Glutamatergic neuron (in vitro differentiated cells): ENCODE measurements at regions not wholly inside any gene's neighbourhood (a gene's known extent, or its start where the extent isn't known, plus 50 kb on each side); places are given as distances from the start of the nearest gene placed in this dataset.
A peak's percentile ranks its signal among the peaks of the same experiment; 100 is the strongest.

Source experiments
- DNase-seq: peaks from one replicate; pipeline ENCODE4 v3.0.0; 2022
- H3K27ac Mint-ChIP-seq: one replicate; pipeline ENCODE4 v1.8.0; 2020; ENCODE audit warnings: mild to moderate bottlenecking, mixed read lengths, inconsistent platforms; ENCODE audit not compliant: unreplicated experiment
- H3K27me3 Mint-ChIP-seq: one replicate; pipeline ENCODE4 v1.8.0; 2020; ENCODE audit warnings: mild to moderate bottlenecking, moderate library complexity, mixed read lengths, inconsistent platforms; ENCODE audit not compliant: unreplicated experiment
- H3K36me3 Mint-ChIP-seq: one replicate; pipeline ENCODE4 v1.8.0; 2020; ENCODE audit warnings: mild to moderate bottlenecking, mixed read lengths, inconsistent platforms; ENCODE audit not compliant: unreplicated experiment
- H3K4me1 Mint-ChIP-seq: one replicate; pipeline ENCODE4 v1.8.0; 2020; ENCODE audit warnings: mild to moderate bottlenecking, low read depth, mixed read lengths, inconsistent platforms; ENCODE audit not compliant: unreplicated experiment
- H3K4me3 Mint-ChIP-seq: one replicate; pipeline ENCODE4 v1.8.0; 2020; ENCODE audit warnings: mild to moderate bottlenecking, mixed read lengths, inconsistent platforms; ENCODE audit not compliant: unreplicated experiment
- H3K9me3 Mint-ChIP-seq: one replicate; pipeline ENCODE4 v1.8.0; 2020; ENCODE audit warnings: mild to moderate bottlenecking, moderate library complexity, mixed read lengths, inconsistent platforms; ENCODE audit not compliant: unreplicated experiment
- CTCF ChIP-seq: fragments of 200-600 bp; sonication (generic); IDR thresholded peaks from one replicate; pipeline ENCODE4 v1.5.0; 2021; ENCODE audit not compliant: partially characterized antibody, unreplicated experiment

GRCh38 chr18:34493566-34494358 is 216.3 kb upstream of the DTNA start:
- TF ChIP-seq CTCF: no peak
- DNase-seq: peak; percentile 52
- no peak overlapping the region for H3K27ac Mint-ChIP-seq
- peak overlapping the region; percentile 86 for H3K4me3 Mint-ChIP-seq
- peaks cover 2% of the 10 kb centered on the region for H3K4me1 Mint-ChIP-seq
- H3K9me3 Mint-ChIP-seq: peaks cover 5% of the 10 kb centered on the region
- H3K36me3 Mint-ChIP-seq: no peaks in the 10 kb centered on the region
- peaks cover 11% of the 10 kb centered on the region for H3K27me3 Mint-ChIP-seq

- H3K27me3 Mint-ChIP-seq: peaks cover 11% of the 10 kb centered on the region
- H3K27ac Mint-ChIP-seq: no peak overlapping the region
- no peaks in the 10 kb centered on the region for H3K36me3 Mint-ChIP-seq
- H3K4me1 Mint-ChIP-seq: peaks cover 2% of the 10 kb centered on the region
- peaks cover 5% of the 10 kb centered on the region for H3K9me3 Mint-ChIP-seq
- peak overlapping the region; percentile 80 for H3K4me3 Mint-ChIP-seq
- peak; percentile 25 for DNase-seq
- no peak for TF ChIP-seq CTCF
Observed at GRCh38 chr18:34494359-34494696, 215.8 kb upstream of the DTNA start.

GRCh38 chr18:34495506-34495905 is 214.6 kb upstream of the DTNA start:
- peaks cover 2% of the 10 kb centered on the region for H3K4me1 Mint-ChIP-seq
- no peak for DNase-seq
- H3K9me3 Mint-ChIP-seq: peaks cover 5% of the 10 kb centered on the region
- peaks cover 11% of the 10 kb centered on the region for H3K27me3 Mint-ChIP-seq
- H3K36me3 Mint-ChIP-seq: no peaks in the 10 kb centered on the region
- no peak for TF ChIP-seq CTCF
- no peak overlapping the region for H3K27ac Mint-ChIP-seq
- H3K4me3 Mint-ChIP-seq: no peak overlapping the region

GRCh38 chr18:34501553-34501952 is 208.5 kb upstream of the DTNA start:
- no peak for DNase-seq
- Mint-ChIP-seq H3K9me3 (peaks cover 5% of the 10 kb centered on the region), H3K27me3 (no peaks in the 10 kb centered on the region), H3K36me3 (no peaks in the 10 kb centered on the region), H3K4me1 (peaks cover 2% of the 10 kb centered on the region), H3K4me3 (no peak overlapping the region), H3K27ac (no peak overlapping the region)
- TF ChIP-seq CTCF: no peak

GRCh38 chr18:34506198-34506597 is 203.9 kb upstream of the DTNA start:
- H3K27me3 Mint-ChIP-seq: no peaks in the 10 kb centered on the region
- H3K27ac Mint-ChIP-seq: no peak overlapping the region
- no peak overlapping the region for H3K4me3 Mint-ChIP-seq
- peaks cover 7% of the 10 kb centered on the region for H3K9me3 Mint-ChIP-seq
- no peak for TF ChIP-seq CTCF
- no peaks in the 10 kb centered on the region for H3K36me3 Mint-ChIP-seq
- DNase-seq: no peak
- H3K4me1 Mint-ChIP-seq: peaks cover 17% of the 10 kb centered on the region
